Lung (tissue), 11 donors: ENCODE measurements at regions not wholly inside any gene's neighbourhood (a gene's known extent, or its start where the extent isn't known, plus 50 kb on each side); places are given as distances from the start of the nearest gene placed in this dataset.

Experiments used
- ATAC-seq: fragments of 200-7000 bp; cut with Tn5 transposase; one replicate; pipeline ENCODE4 v1.9.1; 2020; ENCODE audit warnings: moderate number of reproducible peaks; ENCODE audit not compliant: insufficient read depth, low FRiP score
- DNase-seq, 3 donors: peaks; one replicate each; pipeline ENCODE4 v3.0.0-alpha.2; 2013 to 2017
- H3K27ac ChIP-seq, 2 donors: one replicate each; pipeline ENCODE4 v1.5.1; 2013; ENCODE audit warnings: mild to moderate bottlenecking in 2 of 2, moderate library complexity in 2 of 2, control low read depth in 1 of 2, inconsistent platforms in 1 of 2, low read depth in 1 of 2, low read length in 1 of 2
- H3K27me3 ChIP-seq, 3 donors: one replicate each; pipeline ENCODE4 v1.5.1; 2013; ENCODE audit warnings: low read length in 2 of 3; ENCODE audit not compliant: control insufficient read depth in 3 of 3, insufficient read depth in 3 of 3
- H3K36me3 ChIP-seq, 4 donors: one replicate each; pipeline ENCODE4 v1.5.1; 2013; ENCODE audit warnings: low read length in 4 of 4, mild to moderate bottlenecking in 1 of 4, moderate library complexity in 1 of 4; ENCODE audit not compliant: control insufficient read depth in 4 of 4, insufficient read depth in 4 of 4
- H3K4me1 ChIP-seq, 5 donors: one replicate each; pipeline ENCODE4 v1.5.1; 2013; ENCODE audit warnings: low read length in 5 of 5, mild to moderate bottlenecking in 2 of 5, moderate library complexity in 1 of 5; ENCODE audit not compliant: control insufficient read depth in 5 of 5, insufficient read depth in 5 of 5
- H3K4me3 ChIP-seq: one replicate; pipeline ENCODE4 v1.5.1; 2013; ENCODE audit warnings: mild to moderate bottlenecking, control low read depth, moderate library complexity
- H3K9ac ChIP-seq, 2 donors: one replicate each; pipeline ENCODE4 v1.5.1; 2013; ENCODE audit warnings: low read length in 2 of 2, control low read depth in 1 of 2; ENCODE audit not compliant: insufficient read depth in 1 of 2
- H3K9me3 ChIP-seq, 4 donors: one replicate each; pipeline ENCODE4 v1.5.1; 2013; ENCODE audit warnings: low read length in 3 of 4, mild to moderate bottlenecking in 1 of 4, moderate library complexity in 1 of 4; ENCODE audit not compliant: control insufficient read depth in 4 of 4, insufficient read depth in 3 of 4
- CTCF ChIP-seq: IDR thresholded peaks from 2 replicates; pipeline ENCODE4 v1.5.1; 2012; ENCODE audit warnings: mild to moderate bottlenecking; ENCODE audit errors: control extremely low read depth, extremely low read depth
- WGBS, 2 donors: extraction: QIAGEN DNeasy Blood & Tissue Kit; methylation state at CpG; one replicate each; pipeline ENCODE4 v1.1.7; 2013; 5-methylcytosine and 5-hydroxymethylcytosine counted together
- donor health status: control.
- donor health status: control.
- donor health status: Bipolar disorder and iron deficiency.
- donor health status: healthy.
- donor health status: DM: yes; HTN: yes; CAD: no.

- Histone ChIP-seq H3K9me3 (no peaks in the 10 kb centered on the region), H3K27ac (no peak overlapping the region), H3K4me1 (peaks cover 1 to 31% (median 13%) of the 10 kb centered on the region in 5 donors), H3K4me3 (no peak overlapping the region), H3K9ac (no peak overlapping the region), H3K27me3 (no peaks in the 10 kb centered on the region), H3K36me3 (peaks cover 0 to 2% (median 0%) of the 10 kb centered on the region in 4 donors)
- DNase-seq (peak in 2 of 3 donors; percentile 65 to 69), ATAC-seq (no peak)
- WGBS, 2 donors, result 86 to 93% methylated on average over 5 of the region's 5 CpGs
- TF ChIP-seq CTCF, result no peak
These were observed 424.0 kb upstream of the C2CD4B start for GRCh38 chr15:62588938-62589670.

GRCh38 chr15:62591842-62592838, 427.1 kb upstream of the C2CD4B start:
- no peak for TF ChIP-seq CTCF
- Histone ChIP-seq H3K27me3 (no peaks in the 10 kb centered on the region), H3K9me3 (no peaks in the 10 kb centered on the region), H3K9ac (no peak overlapping the region), H3K27ac (no peak overlapping the region), H3K4me1 (peaks cover 0 to 34% (median 13%) of the 10 kb centered on the region in 5 donors), H3K4me3 (no peak overlapping the region), H3K36me3 (peaks cover 0 to 2% (median 0%) of the 10 kb centered on the region in 4 donors)
- 87 to 95% methylated on average over 8 of the region's 8 CpGs for WGBS, 2 donors
- ATAC-seq (no peak), DNase-seq (peak in 2 of 3 donors; percentile 9 to 20)

- Histone ChIP-seq H3K9ac (no peak overlapping the region), H3K4me1 (peaks cover 0 to 34% (median 13%) of the 10 kb centered on the region in 5 donors), H3K9me3 (no peaks in the 10 kb centered on the region), H3K4me3 (no peak overlapping the region), H3K36me3 (peaks cover 0 to 2% (median 0%) of the 10 kb centered on the region in 4 donors), H3K27me3 (no peaks in the 10 kb centered on the region), H3K27ac (no peak overlapping the region)
- 78 to 87% methylated on average over 1 of the region's 1 CpG for WGBS, 2 donors
- DNase-seq (peak in 2 of 3 donors; percentile 15), ATAC-seq (no peak)
- TF ChIP-seq CTCF, result no peak
These were observed 427.8 kb upstream of the C2CD4B start for GRCh38 chr15:62592920-62593319.
